ENCODE measurements at regions not wholly inside any gene's neighbourhood (a gene's known extent, or its start where the extent isn't known, plus 50 kb on each side); places are given as distances from the start of the nearest gene placed in this dataset.

DNA sequence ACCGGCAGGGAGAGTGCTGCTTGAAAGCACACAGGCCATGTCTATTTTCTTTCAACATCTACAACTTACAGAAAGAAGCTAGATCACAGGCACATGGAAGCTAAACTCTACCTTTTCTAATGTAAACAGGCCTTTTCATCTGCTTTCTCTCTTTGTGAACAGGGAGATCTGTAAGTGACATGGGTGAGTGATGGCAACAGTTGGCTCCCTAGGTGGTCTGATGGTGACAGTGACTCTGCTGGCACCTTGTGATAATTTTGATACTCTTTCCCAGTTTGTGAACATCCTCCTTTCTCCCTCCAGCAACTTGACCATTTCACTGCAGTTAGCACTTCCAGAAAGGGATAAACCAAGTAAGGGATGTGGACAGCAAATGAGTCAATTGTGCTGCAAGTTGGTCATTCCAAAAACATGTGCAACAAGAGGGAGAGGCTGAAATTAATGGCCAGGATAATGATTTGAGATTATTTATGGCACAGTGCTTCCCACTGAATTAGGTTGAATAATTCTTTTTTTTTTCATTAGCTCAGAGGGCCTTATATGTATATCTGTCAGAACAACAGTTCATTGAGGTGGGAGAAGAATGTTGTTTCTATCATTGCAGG is 89.5 kb downstream of the XCL2 start:
- TF ChIP-seq, protein P1, sequence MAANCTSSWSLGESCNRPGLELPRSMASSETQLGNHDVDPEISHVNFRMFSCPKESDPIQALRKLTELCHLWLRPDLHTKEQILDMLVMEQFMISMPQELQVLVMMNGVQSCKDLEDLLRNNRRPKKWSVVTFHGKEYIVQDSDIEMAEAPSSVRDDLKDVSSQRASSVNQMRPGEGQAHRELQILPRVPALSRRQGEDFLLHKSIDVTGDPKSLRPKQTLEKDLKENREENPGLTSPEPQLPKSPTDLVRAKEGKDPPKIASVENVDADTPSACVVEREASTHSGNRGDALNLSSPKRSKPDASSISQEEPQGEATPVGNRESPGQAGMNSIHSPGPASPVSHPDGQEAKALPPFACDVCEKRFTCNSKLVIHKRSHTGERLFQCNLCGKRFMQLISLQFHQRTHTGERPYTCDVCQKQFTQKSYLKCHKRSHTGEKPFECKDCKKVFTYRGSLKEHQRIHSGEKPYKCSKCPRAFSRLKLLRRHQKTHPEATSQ (CRISPR knock-in tag; IDR thresholded peaks at IDR 0.05; ENCODE audit: borderline replicate concordance): no peak
- TF ChIP-seq, protein P2, sequence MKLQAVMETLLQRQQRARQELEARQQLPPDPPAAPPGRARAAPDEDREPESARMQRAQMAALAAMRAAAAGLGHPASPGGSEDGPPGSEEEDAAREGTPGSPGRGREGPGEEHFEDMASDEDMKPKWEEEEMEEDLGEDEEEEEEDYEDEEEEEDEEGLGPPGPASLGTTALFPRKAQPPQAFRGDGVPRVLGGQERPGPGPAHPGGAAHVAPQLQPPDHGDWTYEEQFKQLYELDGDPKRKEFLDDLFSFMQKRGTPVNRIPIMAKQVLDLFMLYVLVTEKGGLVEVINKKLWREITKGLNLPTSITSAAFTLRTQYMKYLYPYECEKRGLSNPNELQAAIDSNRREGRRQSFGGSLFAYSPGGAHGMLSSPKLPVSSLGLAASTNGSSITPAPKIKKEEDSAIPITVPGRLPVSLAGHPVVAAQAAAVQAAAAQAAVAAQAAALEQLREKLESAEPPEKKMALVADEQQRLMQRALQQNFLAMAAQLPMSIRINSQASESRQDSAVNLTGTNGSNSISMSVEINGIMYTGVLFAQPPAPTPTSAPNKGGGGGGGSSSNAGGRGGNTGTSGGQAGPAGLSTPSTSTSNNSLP (IDR thresholded peaks at IDR 0.05; ENCODE audit: low read depth, low read length): no peak
- ATAC-seq: no peak
- POLR2A ChIA-PET: no interaction called here
- Histone ChIP-seq H3K9ac (ENCODE audit: insufficient read depth, low read depth, low read length) (no peak overlapping the region), H3K27ac (ENCODE audit: extremely low read length, insufficient read depth, low read length) (no peak overlapping the region), H4K20me1 (ENCODE audit: insufficient read depth, low read length) (no peaks in the 10 kb centered on the region), H3K9me3 (ENCODE audit: low read length) (peaks cover 14% of the 10 kb centered on the region; the same call in 1 of the 2 replicates), H3K4me2 (ENCODE audit: low read depth, low read length) (no peak overlapping the region), H3K79me2 (ENCODE audit: insufficient read depth, low read length) (no peaks in the 10 kb centered on the region), H3K4me1 (ENCODE audit: insufficient read depth, low read length) (no peaks in the 10 kb centered on the region), H3K4me3 (replicated peaks in 1 of 3; ENCODE audit: insufficient read depth in 1 of 3, low read depth in 2 of 3, low read length in 3 of 3) (no peak overlapping the region), H3K27me3 (ENCODE audit: control insufficient read depth in 1 of 2, insufficient read depth in 2 of 2, low read length in 2 of 2) (no peaks in the 10 kb centered on the region), H2AFZ (ENCODE audit: low read length) (no peak overlapping the region), H3K36me3 (replicated peaks in 1 of 2; ENCODE audit: control insufficient read depth in 1 of 2, insufficient read depth in 2 of 2, low read length in 2 of 2) (peaks cover 2 to 11% of the 10 kb centered on the region in 2 experiments; a peak in 3 of 5 replicates)
- no peak for FAIRE-seq
- in situ Hi-C loops (cut with HindIII; ENCODE audit: extremely low pct_ligation_motif_present, low pct_unique_long_range_greater_than_20kb) (no loop called here), intact Hi-C loops (cut with micrococcal nuclease; ENCODE audit: unreplicated experiment) (no loop called here)
- 100% methylated on average over 1 of the region's 1 CpG for WGBS (ENCODE audit: low lambda C conversion rate)
- CTCF ChIA-PET (ENCODE audit: low intra/inter-chr PET ratio, low total read pairs): no interaction called here
- BruUV-seq (replicated peaks): no TSS peak
- no peak for DNase-seq (ENCODE audit: low spot score)

DNA sequence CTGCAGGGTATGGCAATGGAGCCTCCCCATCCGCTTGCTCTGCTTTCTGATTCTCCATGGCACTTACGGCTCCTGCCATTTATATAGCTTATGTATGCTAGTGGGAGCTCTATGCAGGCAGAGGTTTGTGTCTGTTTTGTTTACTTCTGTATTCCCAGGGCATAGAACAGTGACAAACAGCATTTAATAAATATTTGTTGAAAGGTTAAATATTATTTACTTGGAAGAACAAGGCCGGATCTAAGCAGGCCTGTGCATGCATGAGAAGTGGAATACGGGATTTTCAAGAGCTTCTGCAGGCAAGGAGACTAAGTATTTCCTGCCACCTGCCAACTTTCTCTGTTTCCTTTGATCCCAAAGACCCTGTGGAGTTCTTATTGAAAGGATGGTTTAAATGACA is 90.7 kb downstream of the XCL2 start:
- H3K4me1 ChIP-seq (ENCODE audit: insufficient read depth, low read length): no peaks in the 10 kb centered on the region
- no TSS peak for BruUV-seq (replicated peaks)
- H2AFZ ChIP-seq (ENCODE audit: low read length): no peak overlapping the region
- in situ Hi-C loops (cut with HindIII; ENCODE audit: extremely low pct_ligation_motif_present, low pct_unique_long_range_greater_than_20kb) (no loop called here), intact Hi-C loops (cut with micrococcal nuclease; ENCODE audit: unreplicated experiment) (no loop called here)
- H3K79me2 ChIP-seq (ENCODE audit: insufficient read depth, low read length): no peaks in the 10 kb centered on the region
- DNase-seq (ENCODE audit: low spot score) (no peak), ATAC-seq (no peak), FAIRE-seq (no peak)
- no peaks in the 10 kb centered on the region for H3K27me3 ChIP-seq (ENCODE audit: control insufficient read depth in 1 of 2, insufficient read depth in 2 of 2, low read length in 2 of 2)
- no peak overlapping the region for H3K4me2 ChIP-seq (ENCODE audit: low read depth, low read length)
- 85% methylated on average over 4 of the region's 4 CpGs for WGBS (ENCODE audit: low lambda C conversion rate)
- no peak overlapping the region for H3K4me3 ChIP-seq (replicated peaks in 1 of 3; ENCODE audit: insufficient read depth in 1 of 3, low read depth in 2 of 3, low read length in 3 of 3)
- no peaks in the 10 kb centered on the region for H4K20me1 ChIP-seq (ENCODE audit: insufficient read depth, low read length)
- POLR2A ChIA-PET: no interaction called here
- H3K36me3 ChIP-seq (replicated peaks in 1 of 2; ENCODE audit: control insufficient read depth in 1 of 2, insufficient read depth in 2 of 2, low read length in 2 of 2): peaks cover 2 to 11% of the 10 kb centered on the region in 2 experiments; a peak in 3 of 5 replicates
- no peak overlapping the region for H3K9ac ChIP-seq (ENCODE audit: insufficient read depth, low read depth, low read length)
- H3K27ac ChIP-seq (ENCODE audit: extremely low read length, insufficient read depth, low read length): no peak overlapping the region
- peaks cover 14% of the 10 kb centered on the region; the same call in 1 of the 2 replicates for H3K9me3 ChIP-seq (ENCODE audit: low read length)
- CTCF ChIA-PET (ENCODE audit: low intra/inter-chr PET ratio, low total read pairs): no interaction called here
- TF ChIP-seq RNF2 (conservative IDR thresholded peaks at IDR 0.05; ENCODE audit: low read depth): no peak
- TF ChIP-seq, protein P3, sequence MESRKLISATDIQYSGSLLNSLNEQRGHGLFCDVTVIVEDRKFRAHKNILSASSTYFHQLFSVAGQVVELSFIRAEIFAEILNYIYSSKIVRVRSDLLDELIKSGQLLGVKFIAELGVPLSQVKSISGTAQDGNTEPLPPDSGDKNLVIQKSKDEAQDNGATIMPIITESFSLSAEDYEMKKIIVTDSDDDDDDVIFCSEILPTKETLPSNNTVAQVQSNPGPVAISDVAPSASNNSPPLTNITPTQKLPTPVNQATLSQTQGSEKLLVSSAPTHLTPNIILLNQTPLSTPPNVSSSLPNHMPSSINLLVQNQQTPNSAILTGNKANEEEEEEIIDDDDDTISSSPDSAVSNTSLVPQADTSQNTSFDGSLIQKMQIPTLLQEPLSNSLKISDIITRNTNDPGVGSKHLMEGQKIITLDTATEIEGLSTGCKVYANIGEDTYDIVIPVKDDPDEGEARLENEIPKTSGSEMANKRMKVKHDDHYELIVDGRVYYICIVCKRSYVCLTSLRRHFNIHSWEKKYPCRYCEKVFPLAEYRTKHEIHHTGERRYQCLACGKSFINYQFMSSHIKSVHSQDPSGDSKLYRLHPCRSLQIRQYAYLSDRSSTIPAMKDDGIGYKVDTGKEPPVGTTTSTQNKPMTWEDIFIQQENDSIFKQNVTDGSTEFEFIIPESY (CRISPR knock-in tag; IDR thresholded peaks at IDR 0.05): no peak
- no peak for TF ChIP-seq ZNF737 (CRISPR knock-in tag; IDR thresholded peaks at IDR 0.05; ENCODE audit: borderline replicate concordance)
- no peak for TF ChIP-seq NR2F6 (IDR thresholded peaks at IDR 0.05)
- TF ChIP-seq NR2F6 (CRISPR knock-in tag; IDR thresholded peaks at IDR 0.05): no peak
- no peak for TF ChIP-seq ZNF326 (CRISPR knock-in tag; IDR thresholded peaks at IDR 0.05; ENCODE audit: borderline replicate concordance)
- TF ChIP-seq, protein P4, sequence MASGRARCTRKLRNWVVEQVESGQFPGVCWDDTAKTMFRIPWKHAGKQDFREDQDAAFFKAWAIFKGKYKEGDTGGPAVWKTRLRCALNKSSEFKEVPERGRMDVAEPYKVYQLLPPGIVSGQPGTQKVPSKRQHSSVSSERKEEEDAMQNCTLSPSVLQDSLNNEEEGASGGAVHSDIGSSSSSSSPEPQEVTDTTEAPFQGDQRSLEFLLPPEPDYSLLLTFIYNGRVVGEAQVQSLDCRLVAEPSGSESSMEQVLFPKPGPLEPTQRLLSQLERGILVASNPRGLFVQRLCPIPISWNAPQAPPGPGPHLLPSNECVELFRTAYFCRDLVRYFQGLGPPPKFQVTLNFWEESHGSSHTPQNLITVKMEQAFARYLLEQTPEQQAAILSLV (CRISPR knock-in tag; IDR thresholded peaks at IDR 0.05; ENCODE audit: borderline replicate concordance): no peak
- no peak for TF ChIP-seq TOE1 (CRISPR knock-in tag; IDR thresholded peaks at IDR 0.05)
- TF ChIP-seq ZKSCAN5 (CRISPR knock-in tag; IDR thresholded peaks at IDR 0.05): no peak
- TF ChIP-seq ZIK1 (CRISPR knock-in tag; IDR thresholded peaks at IDR 0.05; ENCODE audit: borderline replicate concordance, low read depth): no peak
- no peak for TF ChIP-seq ZNF775 (CRISPR knock-in tag; IDR thresholded peaks at IDR 0.05; ENCODE audit: borderline replicate concordance)
